SK-N-SH (cell line): ENCODE measurements at regions not wholly inside any gene's neighbourhood (a gene's known extent, or its start where the extent isn't known, plus 50 kb on each side); places are given as distances from the start of the nearest gene placed in this dataset.
"Not testable (repeated sequence)": the region's sequence is repeated elsewhere in the genome, so short reads cannot be mapped to it uniquely, and the experiment has no call there.

Source experiments
- ELF1 ChIP-seq: IDR thresholded peaks from 2 replicates; pipeline ENCODE4 v1.4.0; 2012
- EP300 ChIP-seq, 2 experiments: IDR thresholded peaks; 2 replicates each; pipeline versions ENCODE4 v1.4.0 to v1.6.1; 2012; ENCODE audit warnings: borderline replicate concordance in 1 of 2, low read depth in 1 of 2, low read length in 1 of 2
- JUND ChIP-seq: IDR thresholded peaks from 2 replicates; pipeline ENCODE4 v1.4.0; 2012
- MAX ChIP-seq: IDR thresholded peaks from 2 replicates; pipeline ENCODE4 v1.4.0; 2012; ENCODE audit warnings: low read depth
- RXRA ChIP-seq: IDR thresholded peaks from 2 replicates; pipeline ENCODE4 v1.4.0; 2012; ENCODE audit warnings: low read depth, mild to moderate bottlenecking, borderline replicate concordance
- SIN3A ChIP-seq: IDR thresholded peaks from 2 replicates; pipeline ENCODE4 v1.6.1; 2012; ENCODE audit warnings: low read depth, mild to moderate bottlenecking, low read length, moderate library complexity, borderline replicate concordance
- TAF1 ChIP-seq: IDR thresholded peaks from 2 replicates; pipeline ENCODE4 v1.6.1; 2012; ENCODE audit warnings: low read depth, mild to moderate bottlenecking, low read length, moderate library complexity, borderline replicate concordance
- TCF12 ChIP-seq: IDR thresholded peaks from 2 replicates; pipeline ENCODE4 v1.4.0; 2012
- ZBTB33 ChIP-seq: IDR thresholded peaks from 2 replicates; pipeline ENCODE4 v1.4.0; 2012; ENCODE audit warnings: low read depth, borderline replicate concordance
- TF ChIP-seq, protein P1 (sequence below): fragments of 200-600 bp; sonication (generic); IDR thresholded peaks from 2 replicates; pipeline ENCODE4 v1.6.1; 2017; ENCODE audit warnings: antibody characterized with exemption, mild to moderate bottlenecking, moderate library complexity
- TF ChIP-seq, protein P2 (sequence below): IDR thresholded peaks from 2 replicates; pipeline ENCODE4; 2012

DNA sequence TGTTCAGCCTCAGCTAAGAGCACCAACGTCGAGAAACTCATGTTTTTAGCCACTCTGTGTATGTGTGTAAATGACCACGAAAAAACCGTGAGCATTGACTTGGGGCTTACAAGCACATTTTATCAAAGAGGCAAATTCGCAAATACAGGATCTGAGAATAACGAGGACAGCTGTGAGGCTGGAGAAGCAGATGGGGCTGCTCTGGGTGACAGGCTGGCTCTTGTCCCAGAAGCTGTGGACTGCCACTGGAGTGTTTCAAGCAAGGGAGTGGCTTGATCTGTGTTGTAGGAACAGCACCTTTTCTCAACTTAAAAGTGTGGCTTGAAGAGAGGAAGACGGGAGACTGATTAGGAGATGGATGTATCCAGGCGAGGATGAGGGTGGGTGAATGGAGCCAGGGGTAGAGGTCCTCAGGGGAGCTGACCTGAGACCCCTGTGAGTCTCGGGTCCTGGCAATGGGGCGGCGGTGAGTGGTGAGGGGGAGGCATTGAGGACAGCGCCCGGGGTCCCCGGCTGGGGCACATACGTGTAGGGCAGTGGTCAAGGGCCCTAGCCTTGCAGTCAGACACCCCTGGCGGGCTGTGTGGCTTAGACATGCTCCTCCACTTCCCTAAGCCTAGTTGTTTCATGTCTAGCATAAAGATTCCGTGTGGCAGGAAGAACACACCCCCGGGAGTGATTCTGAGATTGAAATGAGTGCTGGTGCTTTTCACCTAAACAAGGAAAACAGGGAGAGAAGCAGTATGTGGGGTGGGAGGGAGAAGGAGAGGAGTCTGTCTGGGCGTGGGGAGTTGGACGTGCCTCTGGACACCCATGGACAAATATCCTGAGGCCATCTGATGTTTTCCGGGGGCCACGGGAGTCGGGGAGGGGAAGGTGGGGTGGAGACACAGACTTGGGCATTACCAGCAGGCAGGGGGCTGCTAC is 76.3 kb downstream of the FAM50B start:
- not testable (repeated sequence) for TF ChIP-seq MAX; EP300 (IDR thresholded peaks at IDR 0.05; ENCODE audit: borderline replicate concordance in 1 of 2, low read depth in 1 of 2, low read length in 1 of 2); RXRA; TAF1; ZBTB33; SIN3A; JUND; TCF12; ELF1
- TF ChIP-seq, protein P1, sequence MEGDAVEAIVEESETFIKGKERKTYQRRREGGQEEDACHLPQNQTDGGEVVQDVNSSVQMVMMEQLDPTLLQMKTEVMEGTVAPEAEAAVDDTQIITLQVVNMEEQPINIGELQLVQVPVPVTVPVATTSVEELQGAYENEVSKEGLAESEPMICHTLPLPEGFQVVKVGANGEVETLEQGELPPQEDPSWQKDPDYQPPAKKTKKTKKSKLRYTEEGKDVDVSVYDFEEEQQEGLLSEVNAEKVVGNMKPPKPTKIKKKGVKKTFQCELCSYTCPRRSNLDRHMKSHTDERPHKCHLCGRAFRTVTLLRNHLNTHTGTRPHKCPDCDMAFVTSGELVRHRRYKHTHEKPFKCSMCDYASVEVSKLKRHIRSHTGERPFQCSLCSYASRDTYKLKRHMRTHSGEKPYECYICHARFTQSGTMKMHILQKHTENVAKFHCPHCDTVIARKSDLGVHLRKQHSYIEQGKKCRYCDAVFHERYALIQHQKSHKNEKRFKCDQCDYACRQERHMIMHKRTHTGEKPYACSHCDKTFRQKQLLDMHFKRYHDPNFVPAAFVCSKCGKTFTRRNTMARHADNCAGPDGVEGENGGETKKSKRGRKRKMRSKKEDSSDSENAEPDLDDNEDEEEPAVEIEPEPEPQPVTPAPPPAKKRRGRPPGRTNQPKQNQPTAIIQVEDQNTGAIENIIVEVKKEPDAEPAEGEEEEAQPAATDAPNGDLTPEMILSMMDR, result not testable (repeated sequence)
- TF ChIP-seq, protein P2, sequence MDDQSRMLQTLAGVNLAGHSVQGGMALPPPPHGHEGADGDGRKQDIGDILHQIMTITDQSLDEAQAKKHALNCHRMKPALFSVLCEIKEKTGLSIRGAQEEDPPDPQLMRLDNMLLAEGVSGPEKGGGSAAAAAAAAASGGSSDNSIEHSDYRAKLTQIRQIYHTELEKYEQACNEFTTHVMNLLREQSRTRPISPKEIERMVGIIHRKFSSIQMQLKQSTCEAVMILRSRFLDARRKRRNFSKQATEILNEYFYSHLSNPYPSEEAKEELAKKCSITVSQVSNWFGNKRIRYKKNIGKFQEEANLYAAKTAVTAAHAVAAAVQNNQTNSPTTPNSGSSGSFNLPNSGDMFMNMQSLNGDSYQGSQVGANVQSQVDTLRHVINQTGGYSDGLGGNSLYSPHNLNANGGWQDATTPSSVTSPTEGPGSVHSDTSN, result not testable (repeated sequence)
